ENCODE measurements at regions not wholly inside any gene's neighbourhood (a gene's known extent, or its start where the extent isn't known, plus 50 kb on each side); places are given as distances from the start of the nearest gene placed in this dataset.

DNA sequence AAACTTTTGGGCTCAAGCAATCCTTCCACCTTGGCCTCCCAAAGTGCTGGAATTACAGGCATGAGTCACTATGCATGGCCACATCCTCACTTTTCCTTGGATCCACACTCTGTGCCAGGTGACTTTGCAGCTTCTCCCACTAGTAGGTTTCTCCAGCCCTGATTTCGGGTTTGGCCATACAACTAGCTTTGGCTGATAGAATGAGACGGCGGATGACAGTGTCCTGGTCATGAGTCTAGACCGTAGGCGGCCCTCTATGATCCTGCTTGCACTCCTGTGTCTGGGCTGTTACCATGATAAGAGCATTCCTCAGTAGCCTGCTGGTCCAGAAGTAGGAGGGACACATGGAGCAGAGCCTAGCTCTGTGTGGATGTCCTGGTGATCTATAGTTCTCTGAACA, 112.5 kb upstream of the KL start:
- no peaks in the 10 kb centered on the region for H3K36me3 ChIP-seq (ENCODE audit: insufficient read depth, low read length)
- no peaks in the 10 kb centered on the region for H3K9me3 ChIP-seq (ENCODE audit: low read length)
- H3K4me1 ChIP-seq (ENCODE audit: insufficient read depth, low read length, severe bottlenecking) = peaks cover 3% of the 10 kb centered on the region
- H3K9ac ChIP-seq (ENCODE audit: low read length) = no peak overlapping the region
- no peaks in the 10 kb centered on the region for H4K20me1 ChIP-seq (ENCODE audit: insufficient read depth, low read length)
- H2AFZ ChIP-seq (ENCODE audit: low read length) = no peak overlapping the region
- TF ChIP-seq EZH2 (IDR thresholded peaks at IDR 0.05; ENCODE audit: borderline replicate concordance, low read length) = no peak
- TF ChIP-seq CTCF (IDR thresholded peaks at IDR 0.05; ENCODE audit: low read length) = no peak
- H3K4me3 ChIP-seq (ENCODE audit: low read depth, low read length, poor library complexity, severe bottlenecking) = no peak overlapping the region
- H3K27ac ChIP-seq (ENCODE audit: low read depth, low read length, poor library complexity, severe bottlenecking) = no peak overlapping the region
- no peaks in the 10 kb centered on the region for H3K79me2 ChIP-seq (ENCODE audit: insufficient read depth, low read length)
- no peaks in the 10 kb centered on the region for H3K9me2 ChIP-seq (ENCODE audit: low read depth, low read length)
- no peak overlapping the region for H3K4me2 ChIP-seq (ENCODE audit: low read length)
- no peaks in the 10 kb centered on the region for H3K27me3 ChIP-seq (ENCODE audit: insufficient read depth, low read length)
- no peaks in the 10 kb centered on the region for H3F3A ChIP-seq (ENCODE audit: insufficient read depth, low read length)

GRCh38 chr13:32904266-32904665, 112.0 kb upstream of the KL start:
- Histone ChIP-seq H3K27ac (ENCODE audit: low read depth, low read length, poor library complexity, severe bottlenecking) (no peak overlapping the region), H3K79me2 (ENCODE audit: insufficient read depth, low read length) (no peaks in the 10 kb centered on the region), H3K27me3 (ENCODE audit: insufficient read depth, low read length) (no peaks in the 10 kb centered on the region), H4K20me1 (ENCODE audit: insufficient read depth, low read length) (no peaks in the 10 kb centered on the region), H2AFZ (ENCODE audit: low read length) (no peak overlapping the region), H3F3A (ENCODE audit: insufficient read depth, low read length) (no peaks in the 10 kb centered on the region), H3K9me3 (ENCODE audit: low read length) (no peaks in the 10 kb centered on the region), H3K36me3 (ENCODE audit: insufficient read depth, low read length) (no peaks in the 10 kb centered on the region), H3K4me1 (ENCODE audit: insufficient read depth, low read length, severe bottlenecking) (peaks cover 3% of the 10 kb centered on the region), H3K4me3 (ENCODE audit: low read depth, low read length, poor library complexity, severe bottlenecking) (no peak overlapping the region), H3K9me2 (ENCODE audit: low read depth, low read length) (no peaks in the 10 kb centered on the region), H3K4me2 (ENCODE audit: low read length) (no peak overlapping the region), H3K9ac (ENCODE audit: low read length) (no peak overlapping the region)
- TF ChIP-seq CTCF (IDR thresholded peaks at IDR 0.05; ENCODE audit: low read length) = no peak
- no peak for TF ChIP-seq EZH2 (IDR thresholded peaks at IDR 0.05; ENCODE audit: borderline replicate concordance, low read length)

- Histone ChIP-seq H3K36me3 (ENCODE audit: insufficient read depth, low read length) (no peaks in the 10 kb centered on the region), H3K4me1 (ENCODE audit: insufficient read depth, low read length, severe bottlenecking) (peaks cover 3% of the 10 kb centered on the region), H3F3A (ENCODE audit: insufficient read depth, low read length) (no peaks in the 10 kb centered on the region), H3K27me3 (ENCODE audit: insufficient read depth, low read length) (no peaks in the 10 kb centered on the region), H3K79me2 (ENCODE audit: insufficient read depth, low read length) (no peaks in the 10 kb centered on the region), H4K20me1 (ENCODE audit: insufficient read depth, low read length) (no peaks in the 10 kb centered on the region), H3K4me2 (ENCODE audit: low read length) (no peak overlapping the region), H3K9me3 (ENCODE audit: low read length) (no peaks in the 10 kb centered on the region), H3K27ac (ENCODE audit: low read depth, low read length, poor library complexity, severe bottlenecking) (no peak overlapping the region), H3K9me2 (ENCODE audit: low read depth, low read length) (no peaks in the 10 kb centered on the region), H3K9ac (ENCODE audit: low read length) (no peak overlapping the region), H2AFZ (ENCODE audit: low read length) (no peak overlapping the region), H3K4me3 (ENCODE audit: low read depth, low read length, poor library complexity, severe bottlenecking) (no peak overlapping the region)
- TF ChIP-seq CTCF (IDR thresholded peaks at IDR 0.05; ENCODE audit: low read length) = no peak
- TF ChIP-seq EZH2 (IDR thresholded peaks at IDR 0.05; ENCODE audit: borderline replicate concordance, low read length) = no peak
These were observed 111.0 kb upstream of the KL start for GRCh38 chr13:32905063-32905863.

All from OCI-LY1 (cell line).